ENCODE measurements at regions not wholly inside any gene's neighbourhood (a gene's known extent, or its start where the extent isn't known, plus 50 kb on each side); places are given as distances from the start of the nearest gene placed in this dataset.

DNA sequence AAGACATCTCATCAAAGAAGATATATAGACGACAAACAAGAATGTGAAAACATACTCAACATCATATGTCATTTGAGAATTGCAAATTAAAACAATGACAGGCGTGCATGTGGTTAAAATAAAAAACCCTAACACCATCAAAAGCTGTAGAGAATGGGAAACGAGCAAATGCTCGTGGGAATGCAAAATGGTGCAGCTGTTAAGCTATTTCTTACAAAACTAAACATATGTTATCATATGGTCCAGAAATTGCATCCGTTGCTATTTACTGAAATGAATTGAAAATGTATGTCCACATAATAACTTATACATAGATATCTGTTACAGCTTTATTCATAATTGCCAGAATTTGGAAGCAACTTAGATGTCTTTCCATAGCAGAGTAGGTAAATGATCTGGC is 574.4 kb downstream of the TNS3 start:
- DNase-seq (ENCODE audit: low read depth in 2 of 2), result no peak
- no peak overlapping the region for H3K4me3 ChIP-seq (replicated peaks in 1 of 2; ENCODE audit: low read depth in 2 of 2, low read length in 2 of 2)
- TF ChIP-seq, protein P1, sequence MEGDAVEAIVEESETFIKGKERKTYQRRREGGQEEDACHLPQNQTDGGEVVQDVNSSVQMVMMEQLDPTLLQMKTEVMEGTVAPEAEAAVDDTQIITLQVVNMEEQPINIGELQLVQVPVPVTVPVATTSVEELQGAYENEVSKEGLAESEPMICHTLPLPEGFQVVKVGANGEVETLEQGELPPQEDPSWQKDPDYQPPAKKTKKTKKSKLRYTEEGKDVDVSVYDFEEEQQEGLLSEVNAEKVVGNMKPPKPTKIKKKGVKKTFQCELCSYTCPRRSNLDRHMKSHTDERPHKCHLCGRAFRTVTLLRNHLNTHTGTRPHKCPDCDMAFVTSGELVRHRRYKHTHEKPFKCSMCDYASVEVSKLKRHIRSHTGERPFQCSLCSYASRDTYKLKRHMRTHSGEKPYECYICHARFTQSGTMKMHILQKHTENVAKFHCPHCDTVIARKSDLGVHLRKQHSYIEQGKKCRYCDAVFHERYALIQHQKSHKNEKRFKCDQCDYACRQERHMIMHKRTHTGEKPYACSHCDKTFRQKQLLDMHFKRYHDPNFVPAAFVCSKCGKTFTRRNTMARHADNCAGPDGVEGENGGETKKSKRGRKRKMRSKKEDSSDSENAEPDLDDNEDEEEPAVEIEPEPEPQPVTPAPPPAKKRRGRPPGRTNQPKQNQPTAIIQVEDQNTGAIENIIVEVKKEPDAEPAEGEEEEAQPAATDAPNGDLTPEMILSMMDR (IDR thresholded peaks at IDR 0.05; ENCODE audit: low read depth, low read length), result no peak

DNA sequence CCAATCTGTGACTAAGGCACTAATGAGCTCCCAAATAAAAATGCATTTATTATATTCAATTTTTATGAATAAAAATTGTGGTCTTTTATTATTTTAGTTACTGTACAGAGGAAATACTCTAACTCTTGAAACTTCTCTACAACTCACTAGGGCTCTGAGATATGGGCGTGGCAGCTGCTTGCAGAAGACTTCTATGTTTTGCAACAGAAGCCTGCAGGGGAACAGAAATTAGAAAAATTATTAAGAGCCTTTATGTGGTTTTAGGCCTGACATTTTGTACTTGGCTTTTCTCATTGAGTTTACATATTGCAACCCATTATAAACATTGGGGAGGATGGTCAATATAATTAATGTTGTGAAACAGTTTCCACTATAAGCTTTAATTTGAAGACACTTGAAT is 581.4 kb downstream of the TNS3 start:
- H3K4me3 ChIP-seq (replicated peaks in 1 of 2; ENCODE audit: low read depth in 2 of 2, low read length in 2 of 2), result no peak overlapping the region
- TF ChIP-seq, protein P1 (IDR thresholded peaks at IDR 0.05; ENCODE audit: low read depth, low read length), result no peak
- DNase-seq (ENCODE audit: low read depth in 2 of 2), result peak in 1 of 2 donors; percentile 6

DNA sequence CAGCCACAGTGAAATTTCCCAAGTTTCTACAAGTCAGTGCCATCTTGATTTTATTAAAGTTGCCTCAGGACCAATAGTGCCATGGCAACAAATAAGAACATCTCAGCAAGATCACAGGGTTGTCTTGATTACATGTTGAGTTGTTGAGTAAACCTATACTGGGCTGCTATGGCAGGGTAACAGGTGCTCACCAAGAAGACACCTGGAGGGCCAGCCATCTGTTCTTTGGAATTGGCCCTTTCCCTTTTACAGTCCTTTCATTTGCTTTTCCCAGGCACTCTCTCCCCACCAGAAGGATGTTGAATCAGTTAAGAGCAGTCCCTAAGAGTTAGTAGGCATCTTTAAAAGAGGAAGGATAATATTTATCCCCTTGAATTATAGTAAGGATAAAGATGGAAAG is 582.0 kb downstream of the TNS3 start:
- TF ChIP-seq, protein P1 (IDR thresholded peaks at IDR 0.05; ENCODE audit: low read depth, low read length), result no peak
- H3K4me3 ChIP-seq (replicated peaks in 1 of 2; ENCODE audit: low read depth in 2 of 2, low read length in 2 of 2), result no peak overlapping the region
- DNase-seq (ENCODE audit: low read depth in 2 of 2), result no peak

DNA sequence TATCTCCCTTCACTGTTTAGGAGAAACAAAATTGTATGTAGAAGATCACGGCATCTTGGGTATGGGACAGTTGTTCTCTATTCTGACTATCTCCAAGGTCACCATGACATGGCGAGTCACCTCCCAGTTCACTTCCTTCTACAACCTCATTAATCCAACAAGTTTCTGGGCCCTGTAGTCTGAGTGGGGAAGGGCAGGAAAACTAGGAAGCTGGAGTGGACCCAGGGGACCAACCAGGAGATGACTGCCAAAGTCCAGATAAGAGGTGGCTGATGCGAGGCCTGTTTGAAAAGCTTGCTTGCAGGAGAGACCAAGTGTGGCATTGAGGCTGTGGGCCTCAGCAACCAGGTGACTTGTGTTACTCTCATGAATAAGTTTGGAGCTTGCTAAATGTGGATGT is 584.9 kb downstream of the TNS3 start:
- no peak overlapping the region for H3K4me3 ChIP-seq (replicated peaks in 1 of 2; ENCODE audit: low read depth in 2 of 2, low read length in 2 of 2)

DNA sequence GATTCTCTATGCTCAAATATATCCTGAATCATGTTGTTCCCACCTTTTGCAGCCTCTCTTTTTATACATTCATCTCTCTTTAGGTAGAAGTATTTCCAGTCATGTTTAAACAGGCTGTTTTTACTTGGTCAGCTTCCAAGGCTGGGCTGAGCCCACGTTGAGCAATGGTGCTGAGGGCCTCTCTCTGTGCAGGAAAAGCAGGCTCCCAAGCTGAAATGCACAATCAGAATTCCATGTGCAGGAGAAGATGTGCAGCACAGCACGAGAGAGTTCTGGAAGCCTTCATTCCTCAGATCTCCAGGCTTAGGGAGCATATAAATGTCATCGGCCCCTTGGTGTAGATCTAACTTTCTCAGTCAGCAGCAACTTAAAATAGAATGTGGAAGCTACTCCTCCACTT is 588.5 kb downstream of the TNS3 start:
- H3K4me3 ChIP-seq (replicated peaks in 1 of 2; ENCODE audit: low read depth in 2 of 2, low read length in 2 of 2), result no peak overlapping the region
- peak; percentile 9 to 62 for DNase-seq (ENCODE audit: low read depth in 2 of 2)

More for the DNA sequence above, 584.9 kb downstream of the TNS3 start:
- TF ChIP-seq, protein P1 (IDR thresholded peaks at IDR 0.05; ENCODE audit: low read depth, low read length), result no peak
- DNase-seq (ENCODE audit: low read depth in 2 of 2), result peak in 1 of 2 donors; percentile 13

DNA sequence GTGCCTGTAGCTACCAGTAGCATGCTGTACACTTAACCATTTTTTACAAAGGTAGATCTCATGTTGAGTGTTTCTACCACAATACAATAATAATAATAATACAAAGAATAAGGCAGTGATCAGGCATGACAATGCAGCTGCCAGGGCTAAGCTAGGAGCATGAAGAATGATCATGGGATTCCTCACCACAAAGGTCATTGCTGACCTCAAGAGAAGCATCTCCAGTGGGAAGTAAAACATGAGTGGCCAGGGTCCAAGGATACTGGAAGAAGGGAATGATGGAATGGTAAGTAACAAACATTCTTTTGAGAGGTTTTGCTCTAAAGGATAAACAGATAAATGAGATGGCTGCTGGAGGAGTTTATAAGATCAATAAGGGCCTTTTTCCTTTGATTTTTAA is 591.1 kb downstream of the TNS3 start:
- H3K4me3 ChIP-seq (replicated peaks in 1 of 2; ENCODE audit: low read depth in 2 of 2, low read length in 2 of 2), result no peak overlapping the region
- peak in 1 of 2 donors; percentile 23 for DNase-seq (ENCODE audit: low read depth in 2 of 2)

More for the DNA sequence above, 588.5 kb downstream of the TNS3 start:
- TF ChIP-seq, protein P1 (IDR thresholded peaks at IDR 0.05; ENCODE audit: low read depth, low read length), result no peak

More for the DNA sequence above, 591.1 kb downstream of the TNS3 start:
- TF ChIP-seq, protein P1 (IDR thresholded peaks at IDR 0.05; ENCODE audit: low read depth, low read length), result no peak
